Neural cell (in vitro differentiated cells): ENCODE measurements at regions not wholly inside any gene's neighbourhood (a gene's known extent, or its start where the extent isn't known, plus 50 kb on each side); places are given as distances from the start of the nearest gene placed in this dataset.

Experiments
- H2AFZ ChIP-seq: fragments of 200-600, 300-800 bp; sonication (generic), shearing (Covaris generic); 2 replicates; pipeline ENCODE4 v1.6.0; 2014; ENCODE audit warnings: low read depth, mild to moderate bottlenecking, antibody characterized with exemption, low read length, moderate library complexity
- H3F3A ChIP-seq: fragments of 200-600 bp; shearing (Covaris generic); 2 replicates; pipeline ENCODE4 v1.6.1; 2016; ENCODE audit warnings: mild to moderate bottlenecking, moderate library complexity, mixed read lengths, antibody characterized with exemption, low read length; ENCODE audit not compliant: insufficient read depth, poor library complexity, severe bottlenecking
- H3K27ac ChIP-seq: fragments of 200-600, 300-800 bp; sonication (generic), shearing (Covaris generic); 2 replicates; pipeline ENCODE4 v1.5.1; 2014; ENCODE audit warnings: mild to moderate bottlenecking, low read length, moderate library complexity
- H3K27me3 ChIP-seq: fragments of 300-800, 200-600 bp; sonication (generic), shearing (Covaris generic); 2 replicates; pipeline ENCODE4 v1.6.0; 2014; ENCODE audit warnings: mild to moderate bottlenecking, low read depth, low read length, moderate library complexity; ENCODE audit not compliant: insufficient read depth
- H3K36me3 ChIP-seq: fragments of 300-800, 200-600 bp; sonication (generic), shearing (Covaris generic); 2 replicates; pipeline ENCODE4 v1.5.1; 2014; ENCODE audit warnings: mild to moderate bottlenecking, antibody characterized with exemption, low read length, moderate library complexity; ENCODE audit not compliant: insufficient read depth
- H3K4me2 ChIP-seq: fragments of 300-800, 200-600 bp; sonication (generic), shearing (Covaris generic); 2 replicates; pipeline ENCODE4 v1.6.0; 2014; ENCODE audit warnings: mild to moderate bottlenecking, low read length
- H3K4me3 ChIP-seq: fragments of 300-800, 200-600 bp; sonication (generic), shearing (Covaris generic); 2 replicates; pipeline ENCODE4 v1.5.1; 2014; ENCODE audit warnings: mild to moderate bottlenecking, low read length, moderate library complexity
- H3K79me2 ChIP-seq: fragments of 200-600 bp; shearing (Covaris generic); replicated peaks from 2 replicates; pipeline ENCODE4 v1.6.0; 2014; ENCODE audit warnings: mild to moderate bottlenecking, low read length, moderate library complexity; ENCODE audit not compliant: insufficient read depth
- H3K9ac ChIP-seq: fragments of 300-800, 200-600 bp; sonication (generic), shearing (Covaris generic); 2 replicates; pipeline ENCODE4 v1.6.1; 2016; ENCODE audit warnings: mild to moderate bottlenecking, low read length, mixed read lengths
- H3K9me2 ChIP-seq: fragments of 200-600 bp; shearing (Covaris generic); 2 replicates; pipeline ENCODE4 v1.6.1; 2016; ENCODE audit warnings: mild to moderate bottlenecking, low read length, mixed read lengths; ENCODE audit not compliant: insufficient read depth
- H3K9me3 ChIP-seq: fragments of 200-600, 300-800 bp; sonication (generic), shearing (Covaris generic); 2 replicates; pipeline ENCODE4 v1.6.1; 2016; ENCODE audit warnings: mild to moderate bottlenecking, mixed run types, low read length, moderate library complexity, mixed read lengths
- H4K20me1 ChIP-seq: fragments of 200-600 bp; shearing (Covaris generic); 2 replicates; pipeline ENCODE4 v1.6.1; 2016; ENCODE audit warnings: mild to moderate bottlenecking, mixed run types; ENCODE audit not compliant: insufficient read depth
- EP300 ChIP-seq: fragments of 450-650 bp; conservative IDR thresholded peaks from 2 replicates; pipeline ENCODE4 v1.6.1; 2014; ENCODE audit warnings: antibody characterized with exemption, mild to moderate bottlenecking, moderate library complexity; ENCODE audit not compliant: poor library complexity, severe bottlenecking
- EZH2 ChIP-seq: fragments of 200-600, 300-800 bp; shearing (Covaris generic), sonication (generic); IDR thresholded peaks from 2 replicates; pipeline ENCODE4 v1.6.1; 2014; ENCODE audit warnings: antibody characterized with exemption, low read length, borderline replicate concordance, mild to moderate bottlenecking; ENCODE audit not compliant: insufficient read depth, poor library complexity, severe bottlenecking
- MXI1 ChIP-seq: fragments of 450-650 bp; conservative IDR thresholded peaks from 2 replicates; pipeline ENCODE4 v1.6.1; 2014; ENCODE audit warnings: antibody characterized with exemption, mild to moderate bottlenecking; ENCODE audit not compliant: poor library complexity, severe bottlenecking
- POLR2AphosphoS5 ChIP-seq: IDR thresholded peaks from 2 replicates; pipeline ENCODE4 v1.6.1; 2012
- RAD21 ChIP-seq: fragments of 450-650 bp; conservative IDR thresholded peaks from 2 replicates; pipeline ENCODE4 v1.6.1; 2014; ENCODE audit warnings: antibody characterized with exemption, mild to moderate bottlenecking, moderate library complexity
- SMC3 ChIP-seq: fragments of 450-650 bp; conservative IDR thresholded peaks from 2 replicates; pipeline ENCODE4 v1.6.1; 2014; ENCODE audit warnings: antibody characterized with exemption, mild to moderate bottlenecking, moderate library complexity; ENCODE audit not compliant: poor library complexity
- TAF1 ChIP-seq: IDR thresholded peaks from 2 replicates; pipeline ENCODE4 v1.6.1; 2012; ENCODE audit warnings: low read depth
- TF ChIP-seq, protein P1 (sequence below): fragments of 450-650 bp; IDR thresholded peaks from 2 replicates; pipeline ENCODE4 v1.5.1; 2014; ENCODE audit warnings: antibody characterized with exemption, mild to moderate bottlenecking, moderate library complexity; ENCODE audit not compliant: poor library complexity, severe bottlenecking
- TF ChIP-seq, protein P2 (sequence below): IDR thresholded peaks from 2 replicates; pipeline ENCODE4 v1.6.1; 2012; ENCODE audit warnings: borderline replicate concordance

GRCh38 chr4:27128443-27128842 is 267.8 kb downstream of the STIM2 start:
- no peaks in the 10 kb centered on the region for H3K79me2 ChIP-seq
- no peak overlapping the region for H3K9ac ChIP-seq
- H3F3A ChIP-seq, result no peaks in the 10 kb centered on the region
- TF ChIP-seq MXI1, result no peak
- H3K9me3 ChIP-seq, result no peaks in the 10 kb centered on the region
- no peak overlapping the region for H2AFZ ChIP-seq
- no peaks in the 10 kb centered on the region for H3K36me3 ChIP-seq
- no peaks in the 10 kb centered on the region for H3K9me2 ChIP-seq
- H3K27ac ChIP-seq, result no peak overlapping the region
- no peak overlapping the region for H3K4me3 ChIP-seq
- H4K20me1 ChIP-seq, result no peaks in the 10 kb centered on the region
- H3K27me3 ChIP-seq, result no peaks in the 10 kb centered on the region
- H3K4me2 ChIP-seq, result no peak overlapping the region

GRCh38 chr4:27129871-27130366 is 269.3 kb downstream of the STIM2 start:
- H3K9me3 ChIP-seq, result peaks cover under 1% of the 10 kb centered on the region
- H3K9ac ChIP-seq, result no peak overlapping the region
- no peaks in the 10 kb centered on the region for H3K36me3 ChIP-seq
- no peak overlapping the region for H2AFZ ChIP-seq
- TF ChIP-seq RAD21, result no peak
- no peak for TF ChIP-seq SMC3
- no peak for TF ChIP-seq POLR2AphosphoS5
- TF ChIP-seq, protein P1, sequence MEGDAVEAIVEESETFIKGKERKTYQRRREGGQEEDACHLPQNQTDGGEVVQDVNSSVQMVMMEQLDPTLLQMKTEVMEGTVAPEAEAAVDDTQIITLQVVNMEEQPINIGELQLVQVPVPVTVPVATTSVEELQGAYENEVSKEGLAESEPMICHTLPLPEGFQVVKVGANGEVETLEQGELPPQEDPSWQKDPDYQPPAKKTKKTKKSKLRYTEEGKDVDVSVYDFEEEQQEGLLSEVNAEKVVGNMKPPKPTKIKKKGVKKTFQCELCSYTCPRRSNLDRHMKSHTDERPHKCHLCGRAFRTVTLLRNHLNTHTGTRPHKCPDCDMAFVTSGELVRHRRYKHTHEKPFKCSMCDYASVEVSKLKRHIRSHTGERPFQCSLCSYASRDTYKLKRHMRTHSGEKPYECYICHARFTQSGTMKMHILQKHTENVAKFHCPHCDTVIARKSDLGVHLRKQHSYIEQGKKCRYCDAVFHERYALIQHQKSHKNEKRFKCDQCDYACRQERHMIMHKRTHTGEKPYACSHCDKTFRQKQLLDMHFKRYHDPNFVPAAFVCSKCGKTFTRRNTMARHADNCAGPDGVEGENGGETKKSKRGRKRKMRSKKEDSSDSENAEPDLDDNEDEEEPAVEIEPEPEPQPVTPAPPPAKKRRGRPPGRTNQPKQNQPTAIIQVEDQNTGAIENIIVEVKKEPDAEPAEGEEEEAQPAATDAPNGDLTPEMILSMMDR, result no peak
- TF ChIP-seq EZH2, result no peak
- TF ChIP-seq, protein P2, sequence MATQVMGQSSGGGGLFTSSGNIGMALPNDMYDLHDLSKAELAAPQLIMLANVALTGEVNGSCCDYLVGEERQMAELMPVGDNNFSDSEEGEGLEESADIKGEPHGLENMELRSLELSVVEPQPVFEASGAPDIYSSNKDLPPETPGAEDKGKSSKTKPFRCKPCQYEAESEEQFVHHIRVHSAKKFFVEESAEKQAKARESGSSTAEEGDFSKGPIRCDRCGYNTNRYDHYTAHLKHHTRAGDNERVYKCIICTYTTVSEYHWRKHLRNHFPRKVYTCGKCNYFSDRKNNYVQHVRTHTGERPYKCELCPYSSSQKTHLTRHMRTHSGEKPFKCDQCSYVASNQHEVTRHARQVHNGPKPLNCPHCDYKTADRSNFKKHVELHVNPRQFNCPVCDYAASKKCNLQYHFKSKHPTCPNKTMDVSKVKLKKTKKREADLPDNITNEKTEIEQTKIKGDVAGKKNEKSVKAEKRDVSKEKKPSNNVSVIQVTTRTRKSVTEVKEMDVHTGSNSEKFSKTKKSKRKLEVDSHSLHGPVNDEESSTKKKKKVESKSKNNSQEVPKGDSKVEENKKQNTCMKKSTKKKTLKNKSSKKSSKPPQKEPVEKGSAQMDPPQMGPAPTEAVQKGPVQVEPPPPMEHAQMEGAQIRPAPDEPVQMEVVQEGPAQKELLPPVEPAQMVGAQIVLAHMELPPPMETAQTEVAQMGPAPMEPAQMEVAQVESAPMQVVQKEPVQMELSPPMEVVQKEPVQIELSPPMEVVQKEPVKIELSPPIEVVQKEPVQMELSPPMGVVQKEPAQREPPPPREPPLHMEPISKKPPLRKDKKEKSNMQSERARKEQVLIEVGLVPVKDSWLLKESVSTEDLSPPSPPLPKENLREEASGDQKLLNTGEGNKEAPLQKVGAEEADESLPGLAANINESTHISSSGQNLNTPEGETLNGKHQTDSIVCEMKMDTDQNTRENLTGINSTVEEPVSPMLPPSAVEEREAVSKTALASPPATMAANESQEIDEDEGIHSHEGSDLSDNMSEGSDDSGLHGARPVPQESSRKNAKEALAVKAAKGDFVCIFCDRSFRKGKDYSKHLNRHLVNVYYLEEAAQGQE, result no peak
- no peak for TF ChIP-seq MXI1
- H3K9me2 ChIP-seq, result no peaks in the 10 kb centered on the region
- H3K4me3 ChIP-seq, result no peak overlapping the region
- H3F3A ChIP-seq, result no peaks in the 10 kb centered on the region
- no peaks in the 10 kb centered on the region for H4K20me1 ChIP-seq
- H3K27me3 ChIP-seq, result no peaks in the 10 kb centered on the region
- H3K4me2 ChIP-seq, result no peak overlapping the region
- H3K27ac ChIP-seq, result no peak overlapping the region
- H3K79me2 ChIP-seq, result no peaks in the 10 kb centered on the region

DNA sequence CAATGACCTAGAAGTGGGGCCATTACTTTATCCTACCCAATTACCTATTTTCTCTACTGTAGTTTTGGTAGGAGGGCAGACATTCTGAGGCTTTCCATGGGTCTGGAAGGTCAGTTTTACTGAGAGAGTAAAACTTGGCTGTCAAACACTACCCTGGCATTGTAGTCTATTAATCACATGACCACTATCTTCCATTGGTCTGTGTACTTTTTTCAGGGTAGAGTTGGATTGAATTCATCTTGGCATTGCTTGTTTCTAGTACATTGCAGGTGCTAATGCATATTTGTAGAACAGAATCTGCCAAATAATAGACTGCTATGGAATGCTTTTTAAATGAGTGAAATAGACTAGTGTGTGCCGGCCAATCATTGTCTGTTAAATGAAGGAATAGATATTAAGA is 271.9 kb downstream of the STIM2 start:
- Histone ChIP-seq H4K20me1 (no peaks in the 10 kb centered on the region), H3K9me3 (peaks cover 3% of the 10 kb centered on the region), H3K4me3 (no peak overlapping the region), H3K4me2 (no peak overlapping the region), H3F3A (no peaks in the 10 kb centered on the region), H3K36me3 (no peaks in the 10 kb centered on the region), H3K79me2 (no peaks in the 10 kb centered on the region), H3K9me2 (no peaks in the 10 kb centered on the region), H2AFZ (no peak overlapping the region), H3K27me3 (no peaks in the 10 kb centered on the region), H3K9ac (no peak overlapping the region), H3K27ac (no peak overlapping the region)
- TF ChIP-seq RAD21, result no peak
- TF ChIP-seq EP300, result no peak
- no peak for TF ChIP-seq TAF1
- TF ChIP-seq, protein P1, result no peak
- TF ChIP-seq POLR2AphosphoS5, result no peak
- no peak for TF ChIP-seq SMC3
- TF ChIP-seq EZH2, result no peak
- no peak for TF ChIP-seq MXI1
- TF ChIP-seq, protein P2, result no peak
